ENCODE measurements at regions not wholly inside any gene's neighbourhood (a gene's known extent, or its start where the extent isn't known, plus 50 kb on each side); places are given as distances from the start of the nearest gene placed in this dataset.

DNA sequence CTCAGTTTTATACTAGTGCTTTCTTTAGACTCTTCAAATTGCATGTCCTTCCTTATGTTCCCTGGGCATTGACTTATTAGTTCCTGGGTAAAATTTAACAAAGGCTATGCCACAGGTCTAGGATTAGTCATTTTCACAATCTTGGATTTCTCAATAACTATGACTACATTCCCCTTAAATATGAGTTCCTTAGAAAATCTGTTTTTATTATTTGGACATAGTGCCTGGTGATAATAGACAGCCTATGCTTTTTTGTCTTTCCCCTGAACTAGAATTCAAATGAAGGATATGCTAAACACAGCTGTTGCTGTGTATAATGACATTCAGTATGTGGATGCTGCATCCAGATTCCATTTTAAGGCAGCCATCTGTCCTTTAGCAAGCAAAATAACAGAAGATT lies 1252.8 kb upstream of the GJE1 start:
- TF ChIP-seq, protein P1, sequence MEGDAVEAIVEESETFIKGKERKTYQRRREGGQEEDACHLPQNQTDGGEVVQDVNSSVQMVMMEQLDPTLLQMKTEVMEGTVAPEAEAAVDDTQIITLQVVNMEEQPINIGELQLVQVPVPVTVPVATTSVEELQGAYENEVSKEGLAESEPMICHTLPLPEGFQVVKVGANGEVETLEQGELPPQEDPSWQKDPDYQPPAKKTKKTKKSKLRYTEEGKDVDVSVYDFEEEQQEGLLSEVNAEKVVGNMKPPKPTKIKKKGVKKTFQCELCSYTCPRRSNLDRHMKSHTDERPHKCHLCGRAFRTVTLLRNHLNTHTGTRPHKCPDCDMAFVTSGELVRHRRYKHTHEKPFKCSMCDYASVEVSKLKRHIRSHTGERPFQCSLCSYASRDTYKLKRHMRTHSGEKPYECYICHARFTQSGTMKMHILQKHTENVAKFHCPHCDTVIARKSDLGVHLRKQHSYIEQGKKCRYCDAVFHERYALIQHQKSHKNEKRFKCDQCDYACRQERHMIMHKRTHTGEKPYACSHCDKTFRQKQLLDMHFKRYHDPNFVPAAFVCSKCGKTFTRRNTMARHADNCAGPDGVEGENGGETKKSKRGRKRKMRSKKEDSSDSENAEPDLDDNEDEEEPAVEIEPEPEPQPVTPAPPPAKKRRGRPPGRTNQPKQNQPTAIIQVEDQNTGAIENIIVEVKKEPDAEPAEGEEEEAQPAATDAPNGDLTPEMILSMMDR (IDR thresholded peaks at IDR 0.05; ENCODE audit: low read depth, low read length), result no peak
- no peak for TF ChIP-seq POLR2A (IDR thresholded peaks at IDR 0.05; ENCODE audit: extremely low read depth, insufficient read length)
- TF ChIP-seq, protein P2, sequence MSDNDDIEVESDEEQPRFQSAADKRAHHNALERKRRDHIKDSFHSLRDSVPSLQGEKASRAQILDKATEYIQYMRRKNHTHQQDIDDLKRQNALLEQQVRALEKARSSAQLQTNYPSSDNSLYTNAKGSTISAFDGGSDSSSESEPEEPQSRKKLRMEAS (IDR thresholded peaks at IDR 0.05; ENCODE audit: low read depth, low read length), result no peak
- no peak for TF ChIP-seq MYC (IDR thresholded peaks at IDR 0.05; ENCODE audit: low read depth, low read length)
